PC-9 (cell line): ENCODE measurements at regions not wholly inside any gene's neighbourhood (a gene's known extent, or its start where the extent isn't known, plus 50 kb on each side); places are given as distances from the start of the nearest gene placed in this dataset.

ENCODE experiments used
- BruUV-seq: library from RNA; stranded (reverse); fragments of 400-500 nt; replicated peaks from 2 replicates; lab custom pipeline; 2021; lab: Mats Ljungman, UMichigan
- CTCF ChIA-PET: fragments of 300-600 bp; sonication (Branson Sonifier 250); formaldehyde crosslinking; loops from one replicate; lab custom pipeline; 2022; ENCODE audit warnings: antibody characterized with exemption; lab: Charles Lee
- POLR2A ChIA-PET: fragments of 300-600 bp; sonication (Branson Sonifier 250); formaldehyde crosslinking; loops from one replicate; lab custom pipeline; 2022; ENCODE audit warnings: antibody characterized with exemption; ENCODE audit not compliant: unreplicated experiment; lab: Charles Lee
- DNase-seq, 2 experiments: peaks; one replicate each; pipeline versions ENCODE4 v3.0.0 to v3.0.0-alpha.2; 2015 to 2022; ENCODE audit warnings: mixed read lengths in 1 of 2
- H2AFZ ChIP-seq: fragments of 200-600 bp; sonication (generic); 2 replicates; pipeline ENCODE4 v1.8.1; 2017; ENCODE audit warnings: antibody characterized with exemption
- H3F3A ChIP-seq: fragments of 200-600 bp; sonication (generic); 2 replicates; pipeline ENCODE4 v1.8.1; 2017; ENCODE audit warnings: antibody characterized with exemption, mild to moderate bottlenecking, low read depth; ENCODE audit not compliant: insufficient read depth
- H3K27ac ChIP-seq: fragments of 200-600 bp; sonication (generic); 2 replicates; pipeline ENCODE4 v1.6.1; 2016; ENCODE audit warnings: mixed run types
- H3K27me3 ChIP-seq: fragments of 200-600 bp; sonication (generic); 2 replicates; pipeline ENCODE4 v1.6.1; 2016; ENCODE audit warnings: low read depth, mixed run types; ENCODE audit not compliant: insufficient read depth
- H3K36me3 ChIP-seq: fragments of 200-600 bp; sonication (generic); 2 replicates; pipeline ENCODE4 v1.6.1; 2016; ENCODE audit warnings: low read depth, mixed run types
- H3K4me1 ChIP-seq: fragments of 200-600 bp; sonication (generic); replicated peaks from 2 replicates; pipeline ENCODE4 v1.6.1; 2016; ENCODE audit warnings: mixed run types; ENCODE audit not compliant: insufficient read depth
- H3K4me2 ChIP-seq: fragments of 200-600 bp; sonication (generic); 2 replicates; pipeline ENCODE4 v1.6.1; 2017; ENCODE audit warnings: mixed run types
- H3K4me3 ChIP-seq: fragments of 200-600 bp; sonication (generic); 2 replicates; pipeline ENCODE4 v1.6.1; 2016; ENCODE audit warnings: mixed run types
- H3K79me2 ChIP-seq: fragments of 200-600 bp; sonication (generic); 2 replicates; pipeline ENCODE4 v1.6.1; 2017; ENCODE audit warnings: low read depth, mixed run types
- H3K9me2 ChIP-seq: fragments of 200-600 bp; sonication (generic); 2 replicates; pipeline ENCODE4 v1.8.1; 2017; ENCODE audit warnings: mild to moderate bottlenecking; ENCODE audit not compliant: insufficient read depth
- H3K9me3 ChIP-seq: fragments of 200-600 bp; sonication (generic); 2 replicates; pipeline ENCODE4 v1.8.1; 2016; ENCODE audit warnings: low read depth; ENCODE audit not compliant: insufficient read depth
- H4K20me1 ChIP-seq: fragments of 200-600 bp; sonication (generic); 2 replicates; pipeline ENCODE4 v1.8.1; 2017; ENCODE audit not compliant: insufficient read depth
- EZH2 ChIP-seq: fragments of 200-600 bp; sonication (generic); IDR thresholded peaks from 2 replicates; pipeline ENCODE4 v1.8.0; 2017; ENCODE audit warnings: antibody characterized with exemption, low read depth
- intact Hi-C: fragments of 100-400 bp; cut with micrococcal nuclease; formaldehyde crosslinking; loops from one replicate; pipeline ENCODE4 v1.10.0; 2022; ENCODE audit not compliant: unreplicated experiment
- TF ChIP-seq, protein P1 (sequence below): fragments of 200-600 bp; sonication (generic); conservative IDR thresholded peaks from 2 replicates; pipeline ENCODE4 v1.6.1; 2017; ENCODE audit warnings: mixed run types, antibody characterized with exemption, mild to moderate bottlenecking, moderate library complexity

DNA sequence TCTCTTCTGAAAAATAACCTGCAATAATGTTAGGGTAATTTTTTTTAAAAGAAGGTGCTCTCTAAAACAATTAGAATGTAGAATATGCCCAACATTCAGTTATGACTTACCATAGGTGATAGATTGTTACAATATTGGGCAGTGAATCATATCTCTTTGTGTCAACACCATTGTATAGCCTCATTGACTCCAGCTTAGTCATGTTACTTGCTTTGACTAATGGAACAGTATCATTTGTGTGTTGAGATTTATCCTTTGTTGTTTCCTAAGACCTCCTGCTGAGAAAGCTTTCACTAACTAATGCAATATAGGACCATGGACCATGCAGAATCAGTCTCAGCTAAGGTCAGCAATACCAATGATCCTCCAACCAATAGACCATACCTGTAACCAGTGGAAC, 1106.4 kb downstream of the SI start:
- no peaks in the 10 kb centered on the region for H3K4me1 ChIP-seq
- POLR2A ChIA-PET: no interaction called here
- H2AFZ ChIP-seq: no peak overlapping the region
- intact Hi-C loops: no loop called here
- no peaks in the 10 kb centered on the region for H3F3A ChIP-seq
- H4K20me1 ChIP-seq: no peaks in the 10 kb centered on the region
- CTCF ChIA-PET: no interaction called here
- TF ChIP-seq, protein P1, sequence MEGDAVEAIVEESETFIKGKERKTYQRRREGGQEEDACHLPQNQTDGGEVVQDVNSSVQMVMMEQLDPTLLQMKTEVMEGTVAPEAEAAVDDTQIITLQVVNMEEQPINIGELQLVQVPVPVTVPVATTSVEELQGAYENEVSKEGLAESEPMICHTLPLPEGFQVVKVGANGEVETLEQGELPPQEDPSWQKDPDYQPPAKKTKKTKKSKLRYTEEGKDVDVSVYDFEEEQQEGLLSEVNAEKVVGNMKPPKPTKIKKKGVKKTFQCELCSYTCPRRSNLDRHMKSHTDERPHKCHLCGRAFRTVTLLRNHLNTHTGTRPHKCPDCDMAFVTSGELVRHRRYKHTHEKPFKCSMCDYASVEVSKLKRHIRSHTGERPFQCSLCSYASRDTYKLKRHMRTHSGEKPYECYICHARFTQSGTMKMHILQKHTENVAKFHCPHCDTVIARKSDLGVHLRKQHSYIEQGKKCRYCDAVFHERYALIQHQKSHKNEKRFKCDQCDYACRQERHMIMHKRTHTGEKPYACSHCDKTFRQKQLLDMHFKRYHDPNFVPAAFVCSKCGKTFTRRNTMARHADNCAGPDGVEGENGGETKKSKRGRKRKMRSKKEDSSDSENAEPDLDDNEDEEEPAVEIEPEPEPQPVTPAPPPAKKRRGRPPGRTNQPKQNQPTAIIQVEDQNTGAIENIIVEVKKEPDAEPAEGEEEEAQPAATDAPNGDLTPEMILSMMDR: no peak
- no peak for TF ChIP-seq EZH2
- no peaks in the 10 kb centered on the region for H3K36me3 ChIP-seq
- DNase-seq: no peak
- no peak overlapping the region for H3K27ac ChIP-seq
- H3K27me3 ChIP-seq: no peaks in the 10 kb centered on the region
- no peak overlapping the region for H3K4me2 ChIP-seq
- no peak overlapping the region for H3K4me3 ChIP-seq
- H3K9me3 ChIP-seq: no peaks in the 10 kb centered on the region
- H3K9me2 ChIP-seq: no peaks in the 10 kb centered on the region
- no TSS peak for BruUV-seq
- no peaks in the 10 kb centered on the region for H3K79me2 ChIP-seq

DNA sequence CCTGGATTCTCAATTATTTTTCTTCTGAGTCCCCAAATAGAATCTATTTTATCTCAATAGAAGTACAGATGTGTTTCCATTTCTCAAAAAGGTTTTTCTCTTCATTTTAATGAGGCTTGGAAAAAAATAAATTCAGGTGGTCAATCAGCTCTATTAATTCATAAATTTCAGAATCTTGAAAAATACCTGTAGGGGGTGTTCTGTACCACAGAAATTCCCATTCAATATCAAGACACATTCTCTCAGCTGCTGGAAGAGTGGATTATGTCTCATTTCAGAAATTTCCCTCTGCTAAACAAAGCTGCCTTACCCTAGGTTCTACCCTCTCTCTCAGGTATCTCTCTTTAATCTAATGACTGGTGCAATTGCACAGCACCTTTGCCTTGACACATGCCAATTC, 1121.2 kb downstream of the SI start:
- H3K27me3 ChIP-seq: no peaks in the 10 kb centered on the region
- H3K9me3 ChIP-seq: no peaks in the 10 kb centered on the region
- BruUV-seq: no TSS peak
- CTCF ChIA-PET: no interaction called here
- no peaks in the 10 kb centered on the region for H4K20me1 ChIP-seq
- no peaks in the 10 kb centered on the region for H3K9me2 ChIP-seq
- no peak overlapping the region for H3K4me2 ChIP-seq
- TF ChIP-seq, protein P1: no peak
- TF ChIP-seq EZH2: no peak
- H3F3A ChIP-seq: no peaks in the 10 kb centered on the region
- peak in 1 of 2 experiments; percentile 8 for DNase-seq
- no peaks in the 10 kb centered on the region for H3K4me1 ChIP-seq
- POLR2A ChIA-PET: no interaction called here
- no peaks in the 10 kb centered on the region for H3K79me2 ChIP-seq
- intact Hi-C loops: loop anchor here (10.0 kb wide), 2 partner anchors 482 to 902 kb away; no protein-coding TSS in a partner anchor
- H3K36me3 ChIP-seq: no peaks in the 10 kb centered on the region
- no peak overlapping the region for H3K27ac ChIP-seq
- H2AFZ ChIP-seq: no peak overlapping the region
- no peak overlapping the region for H3K4me3 ChIP-seq

DNA sequence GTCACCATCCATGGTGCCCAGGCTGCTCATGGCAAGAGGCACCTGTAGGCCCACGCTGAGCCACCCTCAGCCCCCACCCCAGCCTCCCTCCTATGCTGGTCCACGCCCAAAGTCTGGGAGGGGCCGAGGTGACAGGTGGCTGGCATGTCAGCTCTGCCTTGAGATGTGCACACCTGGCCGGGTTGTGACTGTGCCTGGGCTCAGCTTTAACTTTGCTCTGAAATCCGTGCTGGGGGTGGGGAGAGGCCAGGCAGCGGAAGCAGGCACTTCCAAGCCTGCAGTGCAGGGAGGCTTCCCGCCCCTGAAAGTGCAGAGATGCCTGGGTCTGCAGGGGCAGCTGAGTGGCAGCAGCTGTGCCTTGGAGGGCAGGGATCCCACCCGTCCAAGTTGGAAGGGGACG, 1124.8 kb downstream of the SI start:
- Histone ChIP-seq H3K36me3 (no peaks in the 10 kb centered on the region), H4K20me1 (no peaks in the 10 kb centered on the region), H3K4me1 (no peaks in the 10 kb centered on the region), H3K9me2 (no peaks in the 10 kb centered on the region), H3K27me3 (no peaks in the 10 kb centered on the region), H3K4me3 (no peak overlapping the region), H3K27ac (no peak overlapping the region), H3K4me2 (no peak overlapping the region), H3K79me2 (no peaks in the 10 kb centered on the region), H3K9me3 (no peaks in the 10 kb centered on the region), H3F3A (no peaks in the 10 kb centered on the region), H2AFZ (no peak overlapping the region)
- ChIA-PET CTCF (no interaction called here), POLR2A (no interaction called here)
- intact Hi-C loops: loop anchor here (10.0 kb wide), 2 partner anchors 479 to 899 kb away; no protein-coding TSS in a partner anchor
- DNase-seq: no peak
- no TSS peak for BruUV-seq
- TF ChIP-seq, protein P1: no peak
- no peak for TF ChIP-seq EZH2
